Fibroblast of the aortic adventitia (primary cell): ENCODE measurements at regions not wholly inside any gene's neighbourhood (a gene's known extent, or its start where the extent isn't known, plus 50 kb on each side); places are given as distances from the start of the nearest gene placed in this dataset.
"Not testable (repeated sequence)": the region's sequence is repeated elsewhere in the genome, so short reads cannot be mapped to it uniquely, and the experiment has no call there.

Experiments used
- DNase-seq: peaks from one replicate; pipeline ENCODE4 v3.0.0-alpha.2; 2010; ENCODE audit warnings: low read depth
- H3K4me3 ChIP-seq: 2 replicates; pipeline ENCODE4 v1.5.1; 2011; ENCODE audit warnings: low read depth, mild to moderate bottlenecking, control low read depth, low read length, moderate library complexity
- CTCF ChIP-seq: IDR thresholded peaks from 2 replicates; pipeline ENCODE4 v1.5.1; 2011; ENCODE audit warnings: mild to moderate bottlenecking, low read length, control low read depth, inconsistent platforms; ENCODE audit not compliant: insufficient read depth

GRCh38 chr1:244297616-244298015, 154.1 kb downstream of the ADSS2 start:
- no peak for DNase-seq
- TF ChIP-seq CTCF, result no peak
- no peak overlapping the region for H3K4me3 ChIP-seq

GRCh38 chr1:244300029-244300375, 151.7 kb downstream of the ADSS2 start:
- DNase-seq, H3K4me3 ChIP-seq: not testable (repeated sequence)

- no peak for DNase-seq
- no peak for TF ChIP-seq CTCF
- H3K4me3 ChIP-seq, result no peak overlapping the region
Measured at GRCh38 chr1:244301595-244302130, 150.0 kb downstream of the ADSS2 start.

GRCh38 chr1:244302876-244303609, 148.7 kb downstream of the ADSS2 start:
- no peak for TF ChIP-seq CTCF
- no peak overlapping the region for H3K4me3 ChIP-seq
- peak; percentile 42 for DNase-seq

GRCh38 chr1:244303610-244303969, 148.1 kb downstream of the ADSS2 start:
- DNase-seq, result no peak
- no peak for TF ChIP-seq CTCF
- no peak overlapping the region for H3K4me3 ChIP-seq

GRCh38 chr1:244304156-244304555, 147.6 kb downstream of the ADSS2 start:
- no peak for DNase-seq
- TF ChIP-seq CTCF, result no peak
- no peak overlapping the region for H3K4me3 ChIP-seq

GRCh38 chr1:244304656-244305055, 147.1 kb downstream of the ADSS2 start:
- TF ChIP-seq CTCF, result no peak
- no peak for DNase-seq
- no peak overlapping the region for H3K4me3 ChIP-seq
